ENCODE measurements at regions not wholly inside any gene's neighbourhood (a gene's known extent, or its start where the extent isn't known, plus 50 kb on each side); places are given as distances from the start of the nearest gene placed in this dataset.

- TF ChIP-seq, protein P1, sequence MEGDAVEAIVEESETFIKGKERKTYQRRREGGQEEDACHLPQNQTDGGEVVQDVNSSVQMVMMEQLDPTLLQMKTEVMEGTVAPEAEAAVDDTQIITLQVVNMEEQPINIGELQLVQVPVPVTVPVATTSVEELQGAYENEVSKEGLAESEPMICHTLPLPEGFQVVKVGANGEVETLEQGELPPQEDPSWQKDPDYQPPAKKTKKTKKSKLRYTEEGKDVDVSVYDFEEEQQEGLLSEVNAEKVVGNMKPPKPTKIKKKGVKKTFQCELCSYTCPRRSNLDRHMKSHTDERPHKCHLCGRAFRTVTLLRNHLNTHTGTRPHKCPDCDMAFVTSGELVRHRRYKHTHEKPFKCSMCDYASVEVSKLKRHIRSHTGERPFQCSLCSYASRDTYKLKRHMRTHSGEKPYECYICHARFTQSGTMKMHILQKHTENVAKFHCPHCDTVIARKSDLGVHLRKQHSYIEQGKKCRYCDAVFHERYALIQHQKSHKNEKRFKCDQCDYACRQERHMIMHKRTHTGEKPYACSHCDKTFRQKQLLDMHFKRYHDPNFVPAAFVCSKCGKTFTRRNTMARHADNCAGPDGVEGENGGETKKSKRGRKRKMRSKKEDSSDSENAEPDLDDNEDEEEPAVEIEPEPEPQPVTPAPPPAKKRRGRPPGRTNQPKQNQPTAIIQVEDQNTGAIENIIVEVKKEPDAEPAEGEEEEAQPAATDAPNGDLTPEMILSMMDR (conservative IDR thresholded peaks at IDR 0.05 in 1 of 2, IDR thresholded peaks at IDR 0.05 in 1 of 2; ENCODE audit: low read depth in 1 of 2, low read length in 2 of 2): no peak
- no peak for TF ChIP-seq EZH2 (IDR thresholded peaks at IDR 0.05; ENCODE audit: low read length, missing control alignments)
Measured at GRCh38 chr10:44832595-44833390, 78.3 kb upstream of the TMEM72 start.
